HG02852 (cell line): ENCODE measurements at regions not wholly inside any gene's neighbourhood (a gene's known extent, or its start where the extent isn't known, plus 50 kb on each side); places are given as distances from the start of the nearest gene placed in this dataset.
"Not testable (repeated sequence)": the region's sequence is repeated elsewhere in the genome, so short reads cannot be mapped to it uniquely, and the experiment has no call there.

Experiments
- ATAC-seq: cut with Tn5 transposase; IDR thresholded peaks from one replicate; pipeline ENCODE4 v1.9.1; 2021; ENCODE audit warnings: mild to moderate bottlenecking, moderate library complexity; ENCODE audit not compliant: unreplicated experiment

DNA sequence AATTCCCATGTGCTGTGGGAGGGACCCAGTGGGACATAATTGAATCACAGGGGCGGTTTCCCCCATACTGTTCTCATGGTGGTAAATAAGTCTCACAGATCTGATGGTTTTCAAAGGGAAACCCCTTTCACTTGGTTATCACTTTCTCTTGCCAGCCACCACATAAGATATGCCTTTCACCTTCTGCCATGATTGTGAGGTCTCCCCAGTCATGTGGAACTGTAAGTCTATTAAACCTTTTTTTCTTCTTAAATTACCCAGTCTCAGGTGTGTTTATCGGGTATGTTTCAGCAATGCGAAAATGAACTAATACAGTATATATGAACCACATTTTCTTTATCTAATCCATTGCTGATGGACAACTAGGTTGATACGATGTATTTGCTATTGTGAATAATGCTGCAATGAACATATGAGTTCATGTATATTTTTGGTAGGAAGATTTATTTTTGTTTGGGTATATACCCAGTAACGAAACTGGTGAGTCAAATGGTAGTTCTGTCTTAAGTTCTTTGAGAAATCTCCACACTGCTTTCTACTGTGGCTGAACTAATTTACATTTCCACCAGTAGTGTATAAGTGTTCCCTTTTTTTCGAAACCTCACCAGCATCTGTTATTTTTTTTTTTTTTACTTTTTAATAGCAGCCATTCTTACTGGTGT, 70.0 kb upstream of the HGF start:
- peak; percentile 96 for ATAC-seq

DNA sequence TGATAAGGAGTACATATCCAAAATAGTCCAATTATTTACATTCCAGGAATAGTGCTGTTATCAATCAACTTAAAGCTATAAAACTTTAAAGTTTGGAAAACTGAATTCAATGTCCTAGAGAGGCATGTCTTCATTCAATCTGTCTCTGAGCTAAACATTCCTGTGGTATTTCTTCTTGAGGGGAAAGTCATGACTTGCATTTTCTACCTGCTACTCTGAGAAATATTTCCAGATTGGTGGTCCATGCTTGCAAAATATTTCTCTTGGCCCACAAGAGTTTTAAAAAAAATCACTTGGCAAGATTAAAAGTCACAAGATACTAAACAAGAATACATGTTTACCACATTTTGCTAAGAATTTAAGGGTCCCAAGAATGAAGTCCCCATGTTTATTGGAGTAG, 63.6 kb upstream of the HGF start:
- ATAC-seq: no peak

DNA sequence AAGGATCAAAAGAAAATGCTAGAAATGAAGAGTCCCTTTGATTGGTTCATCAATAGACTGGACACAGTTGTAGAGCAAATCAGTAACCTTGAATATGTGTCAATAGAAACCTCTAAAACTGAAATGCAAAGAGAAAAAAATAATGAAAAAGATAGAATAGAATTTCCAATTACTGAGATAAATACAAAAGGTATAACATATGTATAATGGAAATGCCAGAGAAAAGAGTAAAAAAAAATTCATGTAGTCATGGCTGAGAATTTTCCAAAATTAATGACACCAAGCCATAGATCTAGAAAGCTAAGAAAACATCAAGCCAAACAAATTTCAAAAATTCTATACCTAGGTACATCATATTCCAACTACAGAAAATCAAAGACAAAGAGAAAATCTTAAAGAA, 62.0 kb upstream of the HGF start:
- no peak for ATAC-seq

DNA sequence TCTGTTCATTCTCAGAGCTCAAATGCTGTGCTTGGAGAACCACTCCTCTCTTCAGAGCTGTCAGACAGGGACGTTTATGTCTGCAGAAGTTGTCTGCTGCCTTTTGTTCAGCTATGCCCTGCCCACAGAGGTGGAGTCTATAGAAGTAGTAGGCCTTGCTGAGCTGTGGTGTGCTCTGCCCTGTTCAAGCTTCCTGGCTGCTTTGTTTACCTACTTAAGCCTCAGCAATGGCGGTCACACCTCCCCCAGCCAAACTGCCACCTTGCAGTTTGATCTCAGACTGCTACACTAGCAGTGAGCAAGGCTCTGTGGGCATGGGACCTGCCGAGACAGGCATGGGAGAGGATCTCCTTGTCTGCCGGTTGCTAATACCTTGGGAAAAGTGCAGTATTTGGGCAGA, 59.7 kb upstream of the HGF start:
- ATAC-seq: not testable (repeated sequence)

DNA sequence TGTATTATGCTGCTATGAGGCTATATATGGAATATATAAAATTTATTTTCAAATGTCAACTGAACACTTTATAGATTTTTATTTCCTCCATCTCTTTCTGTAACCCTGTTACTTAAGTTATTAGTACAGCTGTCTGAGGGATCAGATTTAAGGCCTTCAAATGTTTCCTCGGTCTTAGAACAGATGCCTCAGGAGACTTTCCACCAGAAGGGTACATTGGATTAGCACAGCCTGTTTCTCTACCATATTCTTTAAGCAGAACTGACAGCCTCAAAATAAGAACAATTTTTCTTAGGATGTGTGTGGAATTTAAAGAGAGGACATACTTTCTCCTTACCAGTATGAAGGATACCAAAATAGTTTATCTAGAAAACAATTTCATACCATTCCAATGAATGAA, 53.0 kb upstream of the HGF start:
- no peak for ATAC-seq

DNA sequence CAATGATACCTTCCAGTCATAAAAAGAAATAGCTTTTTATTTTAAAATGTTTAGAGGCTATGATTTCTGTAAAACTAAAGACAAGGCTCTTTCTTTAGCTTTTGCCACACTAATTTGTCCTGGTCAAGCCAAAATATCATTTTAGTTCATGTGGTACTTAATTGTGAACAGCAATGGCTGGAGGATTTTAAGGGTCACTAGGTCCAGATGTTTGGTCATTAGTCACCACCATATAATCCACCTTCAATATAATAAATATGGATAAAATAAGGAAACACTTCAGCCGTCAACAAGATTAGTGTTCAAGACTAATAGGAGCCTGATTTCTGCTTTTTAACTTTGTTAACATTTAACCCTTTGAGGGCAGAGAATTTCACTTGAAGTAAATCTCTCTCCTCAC, 50.0 kb upstream of the HGF start:
- ATAC-seq: no peak
